ENCODE measurements at regions not wholly inside any gene's neighbourhood (a gene's known extent, or its start where the extent isn't known, plus 50 kb on each side); places are given as distances from the start of the nearest gene placed in this dataset.

DNA sequence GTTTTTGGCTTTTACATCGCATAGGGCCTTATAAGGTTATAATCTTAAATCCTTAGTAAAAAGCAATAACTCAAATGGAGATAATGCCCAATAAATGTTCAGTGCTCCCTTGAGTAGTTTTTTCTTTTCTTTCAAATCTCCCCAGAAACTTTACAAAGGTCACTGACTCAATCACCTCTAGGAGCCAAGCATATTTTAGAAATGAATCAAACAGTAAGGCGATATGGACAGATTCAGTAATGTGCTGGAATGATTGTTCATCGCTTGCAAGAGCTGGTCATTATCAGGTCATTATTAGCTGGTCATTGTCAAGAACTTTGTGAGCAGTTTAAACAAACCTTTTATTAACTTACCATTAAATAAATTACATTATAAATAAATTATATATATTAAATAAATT is 130.4 kb upstream of the SLIT3 start:
- no peak overlapping the region for H3K4me2 ChIP-seq (ENCODE audit: insufficient read depth, low read length)
- no peaks in the 10 kb centered on the region for H3K36me3 ChIP-seq (ENCODE audit: insufficient read depth, low read length)
- H3K27me3 ChIP-seq (ENCODE audit: insufficient read depth, low read length, poor library complexity): peaks cover 2% of the 10 kb centered on the region
- no peak overlapping the region for H2AFZ ChIP-seq (ENCODE audit: low read depth, low read length)
- no peaks in the 10 kb centered on the region for H4K20me1 ChIP-seq (ENCODE audit: insufficient read depth, low read length)
- no peak overlapping the region for H3K9ac ChIP-seq (ENCODE audit: low read depth, low read length)
- DNase-seq: no peak
- TF ChIP-seq, protein P1, sequence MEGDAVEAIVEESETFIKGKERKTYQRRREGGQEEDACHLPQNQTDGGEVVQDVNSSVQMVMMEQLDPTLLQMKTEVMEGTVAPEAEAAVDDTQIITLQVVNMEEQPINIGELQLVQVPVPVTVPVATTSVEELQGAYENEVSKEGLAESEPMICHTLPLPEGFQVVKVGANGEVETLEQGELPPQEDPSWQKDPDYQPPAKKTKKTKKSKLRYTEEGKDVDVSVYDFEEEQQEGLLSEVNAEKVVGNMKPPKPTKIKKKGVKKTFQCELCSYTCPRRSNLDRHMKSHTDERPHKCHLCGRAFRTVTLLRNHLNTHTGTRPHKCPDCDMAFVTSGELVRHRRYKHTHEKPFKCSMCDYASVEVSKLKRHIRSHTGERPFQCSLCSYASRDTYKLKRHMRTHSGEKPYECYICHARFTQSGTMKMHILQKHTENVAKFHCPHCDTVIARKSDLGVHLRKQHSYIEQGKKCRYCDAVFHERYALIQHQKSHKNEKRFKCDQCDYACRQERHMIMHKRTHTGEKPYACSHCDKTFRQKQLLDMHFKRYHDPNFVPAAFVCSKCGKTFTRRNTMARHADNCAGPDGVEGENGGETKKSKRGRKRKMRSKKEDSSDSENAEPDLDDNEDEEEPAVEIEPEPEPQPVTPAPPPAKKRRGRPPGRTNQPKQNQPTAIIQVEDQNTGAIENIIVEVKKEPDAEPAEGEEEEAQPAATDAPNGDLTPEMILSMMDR (IDR thresholded peaks at IDR 0.05; ENCODE audit: borderline replicate concordance, extremely low read depth, low read length, poor library complexity, severe bottlenecking): no peak
- no peaks in the 10 kb centered on the region for H3K4me1 ChIP-seq (ENCODE audit: insufficient read depth, low read length)
- no peaks in the 10 kb centered on the region for H3K9me3 ChIP-seq (ENCODE audit: insufficient read depth, low read length, severe bottlenecking)
- no peaks in the 10 kb centered on the region for H3K79me2 ChIP-seq (ENCODE audit: insufficient read depth, low read length)
- H3K27ac ChIP-seq (ENCODE audit: low read length): no peak overlapping the region
- H3K4me3 ChIP-seq (ENCODE audit: low read depth in 1 of 2, low read length in 2 of 2): no peak overlapping the region
- no peak for ATAC-seq (ENCODE audit: insufficient read depth, low read depth)

DNA sequence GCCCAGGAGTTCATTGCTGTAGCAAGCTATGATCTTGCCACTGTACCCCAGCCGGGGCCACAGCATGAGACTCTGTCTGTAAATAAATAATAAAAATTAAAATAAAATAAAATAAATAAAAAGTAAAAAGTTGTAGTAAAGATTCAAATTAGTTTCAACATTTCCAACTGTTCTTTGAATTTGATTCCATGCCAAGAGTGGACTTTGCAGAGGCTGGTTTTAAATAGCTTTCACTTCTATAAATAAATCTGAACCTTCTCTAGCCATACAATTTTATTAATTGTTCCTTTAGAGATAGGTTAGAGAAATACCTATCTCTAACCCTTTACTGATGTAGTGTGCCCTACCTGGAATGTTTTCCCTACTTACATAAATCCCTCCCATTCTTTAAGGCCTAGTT is 129.7 kb upstream of the SLIT3 start:
- no peaks in the 10 kb centered on the region for H4K20me1 ChIP-seq (ENCODE audit: insufficient read depth, low read length)
- DNase-seq (no peak), ATAC-seq (ENCODE audit: insufficient read depth, low read depth) (no peak)
- H3K4me3 ChIP-seq (ENCODE audit: low read depth in 1 of 2, low read length in 2 of 2): no peak overlapping the region
- no peak for TF ChIP-seq EZH2 (IDR thresholded peaks at IDR 0.05; ENCODE audit: borderline replicate concordance, low read depth, low read length, severe bottlenecking)
- TF ChIP-seq, protein P1 (IDR thresholded peaks at IDR 0.05; ENCODE audit: borderline replicate concordance, extremely low read depth, low read length, poor library complexity, severe bottlenecking): no peak
- no peaks in the 10 kb centered on the region for H3K27me3 ChIP-seq (ENCODE audit: insufficient read depth, low read length, poor library complexity)
- no peak overlapping the region for H2AFZ ChIP-seq (ENCODE audit: low read depth, low read length)
- H3K9ac ChIP-seq (ENCODE audit: low read depth, low read length): no peak overlapping the region
- H3K9me3 ChIP-seq (ENCODE audit: insufficient read depth, low read length, severe bottlenecking): no peaks in the 10 kb centered on the region
- H3K79me2 ChIP-seq (ENCODE audit: insufficient read depth, low read length): no peaks in the 10 kb centered on the region
- H3K36me3 ChIP-seq (ENCODE audit: insufficient read depth, low read length): no peaks in the 10 kb centered on the region
- no peaks in the 10 kb centered on the region for H3K4me1 ChIP-seq (ENCODE audit: insufficient read depth, low read length)
- no peak overlapping the region for H3K4me2 ChIP-seq (ENCODE audit: insufficient read depth, low read length)
- no peak overlapping the region for H3K27ac ChIP-seq (ENCODE audit: low read length)

DNA sequence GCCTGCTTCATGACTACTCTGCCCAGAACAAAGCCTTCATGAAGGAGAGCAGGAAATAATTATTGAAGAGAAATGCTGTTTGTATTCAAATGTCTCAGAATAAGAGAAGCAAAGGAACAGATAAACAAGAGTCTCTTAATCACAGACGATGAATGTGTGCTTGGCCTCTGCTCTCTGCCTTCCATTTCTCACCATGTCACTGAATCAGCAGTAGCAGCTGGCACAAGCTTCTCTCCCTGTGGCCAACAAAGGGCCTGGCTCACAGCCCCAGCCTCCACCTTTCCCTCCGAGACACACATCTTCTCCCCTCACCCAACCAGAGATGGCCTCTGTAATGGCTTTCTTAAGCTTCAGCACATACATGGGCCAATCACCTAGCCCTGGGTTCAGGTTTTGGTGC is 128.1 kb upstream of the SLIT3 start:
- H3K4me3 ChIP-seq (ENCODE audit: low read depth in 1 of 2, low read length in 2 of 2): no peak overlapping the region
- no peak for ATAC-seq (ENCODE audit: insufficient read depth, low read depth)
- H3K9ac ChIP-seq (ENCODE audit: low read depth, low read length): no peak overlapping the region
- no peak overlapping the region for H3K27ac ChIP-seq (ENCODE audit: low read length)
- H3K9me3 ChIP-seq (ENCODE audit: insufficient read depth, low read length, severe bottlenecking): no peaks in the 10 kb centered on the region
- no peaks in the 10 kb centered on the region for H3K27me3 ChIP-seq (ENCODE audit: insufficient read depth, low read length, poor library complexity)
- H3K4me2 ChIP-seq (ENCODE audit: insufficient read depth, low read length): no peak overlapping the region
- no peaks in the 10 kb centered on the region for H4K20me1 ChIP-seq (ENCODE audit: insufficient read depth, low read length)
- H3K36me3 ChIP-seq (ENCODE audit: insufficient read depth, low read length): no peaks in the 10 kb centered on the region
- TF ChIP-seq EZH2 (IDR thresholded peaks at IDR 0.05; ENCODE audit: borderline replicate concordance, low read depth, low read length, severe bottlenecking): no peak
- TF ChIP-seq, protein P1 (IDR thresholded peaks at IDR 0.05; ENCODE audit: borderline replicate concordance, extremely low read depth, low read length, poor library complexity, severe bottlenecking): no peak
- no peak for DNase-seq
- H2AFZ ChIP-seq (ENCODE audit: low read depth, low read length): no peak overlapping the region
- no peaks in the 10 kb centered on the region for H3K4me1 ChIP-seq (ENCODE audit: insufficient read depth, low read length)
- no peaks in the 10 kb centered on the region for H3K79me2 ChIP-seq (ENCODE audit: insufficient read depth, low read length)

DNA sequence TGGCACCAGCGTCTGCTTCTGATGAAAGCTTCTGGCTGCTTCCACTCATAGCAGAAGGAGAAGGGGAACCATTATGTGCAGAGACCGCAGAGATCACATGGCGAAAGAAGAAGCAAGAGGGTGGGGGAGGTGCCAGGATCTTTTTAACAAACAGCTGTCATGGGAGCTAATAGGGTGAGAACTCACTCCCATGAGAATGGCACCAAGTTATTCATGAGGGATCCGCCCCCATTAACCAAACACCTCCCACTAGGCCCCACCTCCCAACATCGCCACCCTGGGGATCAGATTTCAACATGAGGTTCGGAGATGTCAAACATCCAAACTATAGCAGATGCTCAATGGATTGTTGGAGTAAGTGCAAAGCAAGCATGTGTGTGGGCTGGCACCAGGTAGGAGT is 125.8 kb upstream of the SLIT3 start:
- DNase-seq: no peak
- no peaks in the 10 kb centered on the region for H3K36me3 ChIP-seq (ENCODE audit: insufficient read depth, low read length)
- H3K9me3 ChIP-seq (ENCODE audit: insufficient read depth, low read length, severe bottlenecking): no peaks in the 10 kb centered on the region
- H4K20me1 ChIP-seq (ENCODE audit: insufficient read depth, low read length): no peaks in the 10 kb centered on the region
- no peak overlapping the region for H3K27ac ChIP-seq (ENCODE audit: low read length)
- TF ChIP-seq, protein P1 (IDR thresholded peaks at IDR 0.05; ENCODE audit: borderline replicate concordance, extremely low read depth, low read length, poor library complexity, severe bottlenecking): no peak
- TF ChIP-seq EZH2 (IDR thresholded peaks at IDR 0.05; ENCODE audit: borderline replicate concordance, low read depth, low read length, severe bottlenecking): no peak
- no peak overlapping the region for H3K4me2 ChIP-seq (ENCODE audit: insufficient read depth, low read length)
- no peak for ATAC-seq (ENCODE audit: insufficient read depth, low read depth)
- H3K9ac ChIP-seq (ENCODE audit: low read depth, low read length): no peak overlapping the region
- H2AFZ ChIP-seq (ENCODE audit: low read depth, low read length): no peak overlapping the region
- H3K27me3 ChIP-seq (ENCODE audit: insufficient read depth, low read length, poor library complexity): no peaks in the 10 kb centered on the region
- no peaks in the 10 kb centered on the region for H3K79me2 ChIP-seq (ENCODE audit: insufficient read depth, low read length)
- no peaks in the 10 kb centered on the region for H3K4me1 ChIP-seq (ENCODE audit: insufficient read depth, low read length)
- no peak overlapping the region for H3K4me3 ChIP-seq (ENCODE audit: low read depth in 1 of 2, low read length in 2 of 2)
